Heart left ventricle (tissue), 13 donors: ENCODE measurements at regions not wholly inside any gene's neighbourhood (a gene's known extent, or its start where the extent isn't known, plus 50 kb on each side); places are given as distances from the start of the nearest gene placed in this dataset.

ENCODE experiments used
- CTCF ChIP-seq, 12 donors: fragments of 200-600 bp; sonication (generic) in 4 of 12; IDR thresholded peaks; one replicate each; pipeline versions ENCODE4 v1.5.0 to v1.8.0; 2018 to 2022; ENCODE audit warnings: antibody characterized with exemption in 12 of 12, mild to moderate bottlenecking in 5 of 12
- POLR2A ChIP-seq, 2 donors: fragments of 450-650 bp; IDR thresholded peaks; one replicate each; pipeline ENCODE4 v1.6.1; 2017; ENCODE audit warnings: antibody characterized with exemption in 2 of 2, mild to moderate bottlenecking in 2 of 2, moderate library complexity in 2 of 2
- donor health status: ischemic (EF 13 %, LVEDD 7.1; RV severe dilation, severe dysfunction).
- donor health status: DM: no; HTN: yes; CAD: no.
- donor health status: DM: no; HTN: no; CAD: no.
- donor health status: ischemic (EF 25% LVEDD 6.9; RV normal size, moderate dysfunction).
- donor health status: ischemic (EF 25% LVEDD 5.7; RV mildly dilated, moderate dysfunction).
- donor health status: ischemic (EF 35%, LVEDD 5.7; RV mildly dilated, moderate dysfunction).
- donor health status: nonischemic (EF 11% LVEDD 7.7; RV severe dilation, severe dysfunction).
- donor health status: DM: yes; HTN: yes; CAD: no.
- donor health status: PGD.
- donor health status: ischemic (EF 29% LVEDD 5.4; RV normal size, mild dysfunction).
- donor health status: nonischemic (EF 23%, LVEDD 6.1; RV moderate dilation, normal function).

- TF ChIP-seq CTCF (IDR thresholded peaks at IDR 0.05) (no peak), POLR2A (IDR thresholded peaks at IDR 0.05) (no peak)
Measured at GRCh38 chr16:72284042-72284789, 112.3 kb upstream of the PMFBP1 start.
